COLO829 (cell line): ENCODE measurements at regions not wholly inside any gene's neighbourhood (a gene's known extent, or its start where the extent isn't known, plus 50 kb on each side); places are given as distances from the start of the nearest gene placed in this dataset.

Experiments
- DNase-seq: peaks from one replicate; pipeline ENCODE4 v3.0.0; 2012; ENCODE audit warnings: low spot score

DNA sequence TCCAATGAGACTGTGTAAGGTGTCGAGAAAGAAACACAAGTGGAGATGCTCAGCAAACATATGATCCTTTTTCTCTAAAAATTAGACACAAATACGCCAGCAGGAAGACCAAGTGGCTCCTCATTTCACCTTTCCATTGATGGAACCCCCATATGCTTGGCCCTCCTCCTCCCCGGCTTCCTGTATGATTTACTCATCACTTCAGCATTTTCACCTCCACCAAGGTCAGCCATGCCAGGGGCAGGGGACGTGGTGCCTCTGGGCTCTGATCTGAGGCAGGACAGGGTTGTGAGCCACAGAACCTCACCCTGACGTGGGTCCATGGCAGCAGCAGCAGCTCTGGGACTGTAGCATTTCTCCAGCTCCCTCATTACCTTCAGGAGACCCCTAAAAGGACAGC lies 116.8 kb upstream of the PFKP start:
- no peak for DNase-seq

DNA sequence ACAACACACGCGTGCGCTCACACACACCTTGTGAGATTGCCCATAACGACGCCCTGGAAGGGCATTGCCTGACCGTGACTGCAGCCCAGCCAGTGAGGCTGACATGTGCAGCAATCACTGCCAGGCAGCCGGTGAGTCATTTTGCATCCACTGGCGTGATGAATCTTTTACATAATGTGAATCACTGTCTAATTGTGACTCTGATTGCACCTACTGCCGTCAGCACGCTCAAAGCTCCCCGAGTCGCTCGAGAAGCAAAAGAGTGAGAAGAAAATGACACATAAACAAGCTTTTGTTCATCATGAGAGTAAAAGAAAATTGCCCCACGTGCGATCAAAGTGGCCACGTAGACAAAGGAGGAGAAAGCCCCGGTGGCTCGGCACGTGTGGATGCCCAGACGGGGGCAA lies 117.4 kb upstream of the PFKP start:
- DNase-seq = peak; percentile 13

DNA sequence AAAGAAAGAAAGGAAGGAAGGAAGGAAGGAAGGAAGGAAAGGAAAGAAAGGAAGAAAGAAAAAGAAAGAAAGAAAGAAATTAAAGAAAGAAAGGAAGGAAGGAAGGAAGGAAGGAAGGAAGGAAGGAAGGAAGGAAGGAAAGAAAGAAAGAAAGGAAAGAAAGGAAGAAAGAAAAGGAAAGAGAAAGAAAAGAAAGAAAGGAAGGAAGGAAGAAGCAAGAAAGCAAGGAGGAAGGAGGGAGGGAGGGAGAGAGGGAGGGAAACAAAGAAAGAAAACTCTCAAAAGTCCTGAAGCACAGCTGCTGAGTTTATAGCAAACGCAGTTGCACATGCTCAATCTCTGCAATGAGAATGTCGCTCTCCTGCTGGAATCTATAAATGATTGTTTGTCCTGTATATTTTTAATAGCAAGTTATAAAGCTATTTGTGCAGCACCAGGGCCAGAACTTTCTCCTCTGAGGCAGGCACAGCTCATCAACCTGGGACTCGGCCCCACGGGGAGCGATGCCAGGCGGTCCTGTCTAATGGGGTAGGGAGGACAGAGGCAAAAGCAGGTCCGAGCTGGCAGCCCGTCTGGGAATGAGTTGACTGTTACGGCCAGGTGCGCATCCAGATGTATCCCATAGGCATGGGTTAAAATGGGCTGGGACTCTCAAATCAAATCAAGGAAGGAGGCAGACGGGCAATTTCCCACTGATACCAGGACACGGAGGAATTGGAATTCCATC lies 118.0 kb upstream of the PFKP start:
- DNase-seq = no peak

DNA sequence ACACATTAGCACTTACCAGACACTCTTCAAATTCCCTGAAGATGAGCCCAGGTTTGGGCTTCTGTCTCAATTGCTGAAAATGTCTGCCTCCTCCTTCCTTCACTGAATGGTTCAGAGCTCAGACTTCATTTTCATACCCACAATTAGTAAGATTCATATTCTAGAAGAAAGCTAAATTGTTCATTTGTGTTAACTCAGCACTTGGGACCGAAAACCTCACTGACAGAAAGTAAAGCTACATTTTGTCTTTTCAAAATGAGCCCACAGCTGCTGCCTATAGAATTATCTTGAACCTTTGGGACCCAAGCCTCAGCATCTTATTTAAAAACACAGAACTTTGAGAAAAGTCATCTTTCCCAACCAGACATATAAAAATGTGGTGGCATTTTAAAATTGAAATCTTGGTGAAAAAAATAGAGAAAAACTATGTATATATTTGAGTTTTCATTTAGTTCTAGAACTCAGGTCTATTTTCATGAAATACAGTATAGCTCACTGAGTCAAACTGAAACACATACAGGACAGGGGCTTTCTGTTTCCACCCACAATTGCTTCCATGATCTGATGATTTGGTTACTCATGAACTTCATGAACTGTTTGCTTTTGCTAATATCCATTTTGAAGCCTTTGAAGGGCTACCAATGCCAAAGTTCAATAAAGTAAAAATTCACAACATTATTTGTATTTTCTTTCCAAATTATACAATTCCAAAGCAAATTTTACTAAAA lies 119.1 kb upstream of the PFKP start:
- no peak for DNase-seq

DNA sequence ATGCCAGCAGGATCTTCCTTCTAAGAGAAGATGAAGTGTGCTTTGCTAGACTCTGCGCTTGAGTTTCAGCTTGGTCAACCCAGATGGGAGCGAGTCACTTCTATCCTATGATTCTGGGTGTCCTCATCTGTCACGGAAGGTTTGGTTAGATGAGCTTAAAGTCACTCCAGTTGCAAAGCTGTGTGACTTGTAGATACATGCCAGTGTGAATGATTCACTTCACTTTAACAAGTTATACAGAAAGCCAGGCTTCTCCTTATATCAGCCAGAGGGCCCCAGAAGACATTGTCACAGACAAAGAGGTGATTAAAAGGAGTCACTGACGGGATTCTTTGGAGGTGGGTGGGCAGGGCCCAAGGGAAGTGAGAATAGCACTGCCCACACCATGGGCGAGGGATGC lies 122.6 kb upstream of the PFKP start:
- no peak for DNase-seq

DNA sequence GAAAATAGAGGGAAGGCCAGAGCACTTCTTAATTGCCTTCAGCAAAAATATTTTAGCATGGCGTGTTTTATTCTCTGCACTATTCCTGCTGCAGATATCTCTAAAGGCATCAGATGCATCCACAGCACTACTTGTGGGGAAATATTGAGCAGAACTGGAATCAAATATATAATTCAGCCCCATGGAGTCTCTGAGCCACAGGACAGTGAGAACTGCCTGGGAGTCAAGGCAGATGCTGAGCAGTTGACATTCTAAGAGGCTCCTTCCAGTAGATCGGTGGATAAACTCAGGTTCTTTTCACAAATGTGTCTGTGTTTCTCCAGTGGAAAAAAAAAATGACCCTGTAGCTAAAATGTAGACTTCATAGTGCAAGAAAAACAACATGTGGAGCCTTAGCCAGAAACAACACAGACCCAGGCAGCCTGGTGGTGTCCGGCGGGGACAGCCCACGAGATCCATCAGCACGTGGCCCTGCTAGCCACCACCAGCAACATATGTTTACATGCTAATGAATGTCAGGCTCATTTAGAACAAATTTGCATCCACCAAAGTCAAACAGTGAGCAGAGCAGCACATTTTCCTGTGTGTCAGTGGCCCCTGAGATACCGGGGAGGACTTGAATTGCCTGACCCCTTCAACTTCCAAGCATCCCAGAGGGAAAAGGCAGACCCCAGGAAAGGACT lies 123.3 kb upstream of the PFKP start:
- DNase-seq = no peak

DNA sequence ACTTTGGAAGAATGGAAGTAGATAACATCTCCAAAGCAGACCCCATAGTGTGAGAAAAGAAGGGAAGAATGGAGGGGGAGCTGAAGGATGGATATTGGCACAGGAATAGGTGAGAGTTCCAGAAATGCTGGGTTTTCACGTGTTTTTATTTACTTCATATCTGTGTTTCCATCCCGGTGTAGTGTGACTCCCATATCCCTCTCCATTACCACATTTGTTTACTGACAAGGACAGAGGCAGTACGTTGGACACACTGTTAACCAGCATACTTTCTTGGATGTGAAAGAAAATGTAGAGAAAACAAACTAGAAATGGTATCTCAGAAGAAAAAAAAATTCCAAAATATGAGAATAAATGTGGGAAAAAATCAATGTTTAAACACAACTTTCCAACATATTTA lies 124.4 kb upstream of the PFKP start:
- no peak for DNase-seq

DNA sequence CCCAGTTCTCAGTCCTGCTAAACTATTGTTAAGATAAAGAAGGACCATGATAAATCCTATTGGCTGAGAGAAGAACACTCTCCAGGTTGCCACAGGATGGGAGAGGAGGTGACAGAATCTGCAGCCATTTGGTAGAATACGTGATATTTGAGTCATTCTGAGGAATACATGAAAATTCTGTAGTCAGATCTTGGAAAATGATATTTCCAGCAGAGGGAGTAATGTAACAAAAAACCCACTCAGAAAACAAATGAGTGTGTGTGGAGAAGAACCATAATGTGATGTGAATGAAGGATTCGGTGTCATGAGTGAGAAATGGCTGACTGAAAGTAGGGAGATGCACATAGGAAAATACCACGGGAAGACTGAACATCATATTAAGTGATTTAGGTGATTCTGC lies 128.5 kb upstream of the PFKP start:
- DNase-seq = no peak

DNA sequence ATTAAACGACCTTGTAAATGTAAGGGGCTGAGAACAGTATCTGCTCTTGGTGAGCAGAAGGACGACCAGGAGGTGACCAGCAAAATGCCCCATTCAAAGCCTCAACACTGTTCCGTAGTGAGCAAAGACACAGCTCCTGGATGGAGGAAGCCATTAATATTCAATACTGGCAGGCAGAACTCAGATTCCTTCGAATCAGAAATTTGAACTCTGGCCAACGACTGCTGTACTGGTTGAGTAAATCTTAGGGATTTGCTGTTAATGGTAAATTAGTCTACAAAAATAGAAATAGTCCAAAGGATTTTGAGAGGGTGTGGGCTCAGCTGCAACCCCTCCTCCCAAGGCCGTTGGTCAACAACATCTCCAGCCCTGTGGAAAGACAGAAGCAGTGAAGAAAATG lies 130.5 kb upstream of the PFKP start:
- DNase-seq = no peak

DNA sequence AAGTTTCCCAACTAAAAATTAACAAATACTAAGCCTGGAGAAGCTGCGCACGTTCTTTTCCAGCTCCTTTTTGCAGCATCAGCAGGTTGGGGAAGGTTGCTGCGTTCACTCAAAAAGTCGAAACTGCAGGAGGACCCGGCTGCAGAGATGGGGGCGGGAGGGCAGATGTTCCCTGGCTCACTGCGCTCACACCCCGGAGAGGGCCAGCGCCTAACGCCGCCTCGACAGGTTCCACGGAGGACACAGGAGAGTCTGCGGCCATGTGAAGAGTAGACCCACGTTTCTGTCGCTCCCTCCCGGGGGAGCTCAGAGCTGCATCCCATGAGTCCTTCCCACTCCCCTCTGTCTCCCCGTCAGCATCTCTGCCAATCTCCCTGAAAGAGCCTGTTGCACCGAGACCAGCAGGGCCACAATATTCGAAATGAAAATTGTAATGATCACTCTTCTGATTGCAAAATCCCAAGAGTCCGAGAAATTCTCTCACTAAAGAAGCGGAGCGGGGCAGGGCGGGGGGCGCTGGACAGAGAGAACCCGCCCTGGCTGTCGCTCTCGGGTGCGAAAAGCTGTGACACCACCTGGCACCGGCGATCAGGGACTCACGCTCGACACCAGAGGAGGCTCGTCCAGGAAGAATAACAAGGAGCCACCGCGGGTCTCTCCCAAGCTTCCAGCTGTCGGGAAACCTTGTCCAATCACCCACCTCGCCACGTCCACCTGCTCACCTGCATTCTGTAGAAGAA lies 131.5 kb upstream of the PFKP start:
- no peak for DNase-seq

DNA sequence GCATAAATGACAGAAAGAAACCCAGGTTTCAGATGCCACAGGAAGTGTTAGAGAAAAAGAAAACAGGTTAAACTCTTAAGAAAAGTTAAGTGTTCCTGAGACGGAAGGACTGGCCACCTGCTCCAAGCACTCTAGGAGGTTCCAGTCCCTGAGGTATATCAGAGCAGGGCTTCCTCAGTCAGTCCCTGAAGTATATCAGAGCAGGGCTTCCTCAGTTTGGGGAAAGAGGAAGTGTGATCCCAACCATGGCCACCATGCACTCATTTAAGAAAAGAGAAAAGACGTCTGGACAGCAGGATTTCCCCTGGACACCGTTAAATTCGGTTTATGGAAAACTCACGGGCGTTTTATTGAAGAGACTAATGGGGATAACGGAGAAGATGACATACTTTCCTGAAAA lies 133.4 kb upstream of the PFKP start:
- no peak for DNase-seq

DNA sequence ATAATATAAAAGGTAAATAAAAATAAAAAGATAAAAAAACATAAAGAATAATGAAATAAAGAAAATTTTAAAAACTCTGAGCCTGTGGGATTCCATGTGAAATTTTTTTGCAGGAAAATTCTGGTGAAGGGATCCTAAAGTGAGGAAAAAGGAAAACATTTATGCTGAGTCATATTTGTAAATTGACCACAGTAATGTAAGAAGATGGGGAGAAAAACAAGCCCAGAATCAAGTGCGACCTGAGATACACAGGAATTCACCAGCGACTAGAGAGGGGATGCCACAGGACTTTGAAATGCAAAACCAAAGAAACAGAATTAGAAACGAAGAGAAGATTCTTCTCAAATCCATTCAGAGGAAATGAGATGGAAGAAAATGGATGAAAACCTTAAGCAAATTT lies 133.8 kb upstream of the PFKP start:
- DNase-seq = no peak

DNA sequence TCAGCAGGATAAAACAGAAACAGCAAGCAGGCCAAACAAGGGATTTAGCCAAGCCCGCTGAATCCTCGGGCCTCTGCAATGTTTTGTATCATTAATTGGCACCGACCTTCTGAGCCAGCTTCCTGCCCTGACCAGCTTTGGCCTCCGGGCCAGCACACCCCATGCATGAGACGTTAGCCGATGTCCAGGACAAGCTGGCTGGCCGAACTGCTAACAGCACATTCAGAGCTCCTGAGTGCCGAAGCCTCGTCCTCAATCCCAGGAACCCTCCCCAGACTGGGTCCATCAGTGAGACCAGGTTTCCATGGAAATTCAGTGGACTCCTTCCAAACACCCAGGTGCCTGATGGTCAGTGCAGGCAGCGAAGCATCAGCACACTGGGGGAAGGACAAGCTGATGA lies 134.3 kb upstream of the PFKP start:
- DNase-seq = no peak

DNA sequence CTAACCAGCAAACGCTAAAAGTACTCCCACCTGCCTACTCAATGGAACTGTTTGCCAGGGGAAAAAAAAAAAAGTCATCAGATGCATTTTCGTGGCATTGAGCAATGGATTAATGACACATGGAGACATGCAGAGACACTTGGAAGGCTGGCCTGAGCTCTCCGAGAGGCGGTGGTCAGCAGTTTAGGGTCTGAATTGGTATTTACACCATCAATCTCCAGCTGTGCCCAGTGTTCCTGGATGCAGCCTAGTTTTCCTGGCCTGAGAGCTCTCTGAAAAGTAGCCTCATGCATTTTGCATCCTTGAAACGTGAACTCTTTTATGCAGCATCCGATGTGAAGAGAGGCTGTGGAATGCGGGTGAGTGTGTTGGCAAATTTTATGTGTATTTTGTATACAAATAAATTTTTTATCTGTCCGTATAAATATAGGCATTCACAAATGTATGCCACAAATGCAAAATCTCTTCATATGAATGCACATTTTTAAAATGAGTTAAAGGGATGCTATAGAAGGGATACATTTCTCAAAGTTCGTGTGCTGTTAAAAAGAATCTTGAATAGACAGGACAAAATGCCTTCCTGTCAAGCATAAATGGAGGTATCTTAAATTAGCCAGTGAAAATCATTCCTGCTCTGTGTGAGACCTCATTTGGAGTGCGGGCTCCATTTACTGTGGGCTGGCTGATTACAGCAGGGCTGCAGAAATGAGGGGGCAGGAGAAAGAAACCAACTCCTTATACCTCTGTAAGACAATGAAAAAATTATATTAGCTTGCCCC lies 137.7 kb upstream of the PFKP start:
- DNase-seq = no peak

DNA sequence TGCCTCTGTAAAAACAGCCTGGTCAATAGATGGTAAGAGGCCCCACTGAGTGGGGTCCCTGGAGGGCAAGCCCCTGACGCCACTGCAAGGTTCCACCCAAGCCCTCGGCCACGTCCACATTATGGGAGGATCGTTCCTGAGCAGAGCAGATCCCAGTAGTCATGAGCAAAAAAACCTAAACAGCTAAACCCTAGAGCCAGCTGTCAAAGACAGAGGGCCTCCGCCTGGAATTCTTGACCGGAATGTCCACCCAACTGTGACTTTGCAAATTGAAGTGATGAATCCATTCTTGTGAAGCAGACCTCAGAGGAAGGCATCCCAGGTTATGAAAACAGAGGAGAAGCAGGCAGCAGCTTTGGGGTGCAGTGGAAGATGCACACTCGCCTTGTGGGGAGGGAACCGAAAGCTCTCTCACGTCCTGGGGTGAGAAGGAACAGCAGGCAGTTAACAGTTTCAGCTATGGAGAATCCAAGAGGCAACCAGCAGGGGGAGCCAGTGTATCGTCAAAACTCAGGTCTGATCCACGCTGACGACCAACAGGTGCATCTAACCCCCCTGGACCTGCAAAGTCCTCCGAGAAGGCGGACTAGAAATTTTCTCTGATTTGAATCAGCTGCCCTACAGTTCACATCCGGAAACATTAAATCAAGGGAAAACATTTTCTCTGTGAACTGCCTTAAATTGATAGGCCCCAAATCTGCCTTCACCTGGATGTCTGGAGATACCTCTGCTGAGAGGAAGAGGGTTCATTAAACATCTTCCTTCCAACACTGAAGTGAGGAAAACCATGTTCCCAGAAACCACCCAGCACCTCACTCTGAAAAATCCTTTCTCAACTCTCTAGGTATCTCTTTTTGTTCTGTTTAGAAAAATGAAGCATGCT lies 139.1 kb upstream of the PFKP start:
- peak; percentile 65 for DNase-seq

DNA sequence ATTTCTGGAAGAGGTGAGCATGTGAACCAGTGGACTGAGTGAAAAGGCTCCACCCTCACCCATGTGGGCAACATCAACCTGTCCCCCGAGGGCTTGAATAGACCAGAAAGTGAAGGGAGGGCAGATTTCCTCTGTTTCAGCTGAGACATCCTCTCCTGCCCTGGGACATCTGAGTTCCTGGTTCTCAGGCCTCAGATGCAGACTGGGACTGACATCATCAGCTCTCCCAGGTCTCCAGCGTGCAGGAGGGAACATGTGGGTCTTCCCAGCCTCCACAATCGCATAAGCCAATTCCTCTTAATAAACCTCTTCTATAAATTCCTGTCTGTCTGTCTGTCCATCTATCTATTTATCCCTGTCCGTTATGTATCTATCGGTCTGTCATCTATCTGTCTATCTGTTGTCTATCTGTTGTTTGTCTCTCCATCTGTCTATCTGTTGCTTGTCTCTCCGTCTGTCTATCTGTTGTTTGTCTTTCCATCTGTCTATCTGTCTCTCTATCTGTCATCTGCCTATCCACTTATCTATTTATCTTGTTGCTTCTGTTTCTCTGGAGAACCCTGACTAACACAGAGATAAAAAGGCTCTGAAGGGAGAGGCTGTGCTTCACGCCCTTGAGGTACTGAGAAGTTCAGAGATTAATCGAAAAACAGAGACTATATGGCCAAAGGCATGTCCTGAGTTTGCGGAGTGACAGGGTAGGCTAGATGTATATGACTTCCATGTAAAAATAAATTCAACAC lies 140.3 kb upstream of the PFKP start:
- no peak for DNase-seq

DNA sequence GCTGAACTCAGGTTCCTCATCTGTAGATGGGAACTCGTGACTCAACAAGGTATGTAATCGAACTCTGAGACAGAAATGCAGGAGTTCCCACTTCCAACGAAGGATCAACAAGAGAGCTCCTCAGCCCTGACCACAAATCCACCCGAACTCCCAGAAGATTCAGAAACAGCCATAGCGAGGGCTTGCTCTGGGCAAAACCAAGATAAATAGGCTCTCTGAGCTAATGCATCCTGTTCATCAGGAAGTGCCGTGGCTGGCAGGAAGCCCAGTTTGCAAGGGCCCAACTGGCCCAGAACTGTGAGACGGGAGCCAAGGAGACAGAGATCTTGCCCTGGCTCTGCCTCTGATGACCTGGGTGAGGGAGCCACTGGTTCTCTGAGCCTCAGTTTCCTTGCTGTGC lies 141.7 kb upstream of the PFKP start:
- DNase-seq = peak; percentile 56

DNA sequence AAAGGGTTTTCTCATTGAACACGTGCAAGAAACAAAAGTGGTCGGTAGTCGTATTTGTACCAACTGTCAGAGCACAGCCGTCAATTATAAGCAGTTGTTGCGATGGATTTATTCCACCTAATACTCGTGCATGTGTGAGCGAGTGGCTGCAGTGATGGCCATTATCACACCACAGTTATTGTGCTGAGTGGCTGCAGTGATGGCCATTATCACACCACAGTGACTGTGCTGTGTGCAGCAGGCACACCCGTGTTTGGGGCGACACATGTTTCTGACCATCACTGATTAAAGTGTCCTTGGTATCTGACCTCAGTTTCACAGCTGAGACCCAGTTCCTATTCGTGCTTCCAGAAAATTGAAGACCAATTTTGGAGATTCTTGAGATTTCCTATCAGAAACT lies 142.9 kb upstream of the PFKP start:
- no peak for DNase-seq

DNA sequence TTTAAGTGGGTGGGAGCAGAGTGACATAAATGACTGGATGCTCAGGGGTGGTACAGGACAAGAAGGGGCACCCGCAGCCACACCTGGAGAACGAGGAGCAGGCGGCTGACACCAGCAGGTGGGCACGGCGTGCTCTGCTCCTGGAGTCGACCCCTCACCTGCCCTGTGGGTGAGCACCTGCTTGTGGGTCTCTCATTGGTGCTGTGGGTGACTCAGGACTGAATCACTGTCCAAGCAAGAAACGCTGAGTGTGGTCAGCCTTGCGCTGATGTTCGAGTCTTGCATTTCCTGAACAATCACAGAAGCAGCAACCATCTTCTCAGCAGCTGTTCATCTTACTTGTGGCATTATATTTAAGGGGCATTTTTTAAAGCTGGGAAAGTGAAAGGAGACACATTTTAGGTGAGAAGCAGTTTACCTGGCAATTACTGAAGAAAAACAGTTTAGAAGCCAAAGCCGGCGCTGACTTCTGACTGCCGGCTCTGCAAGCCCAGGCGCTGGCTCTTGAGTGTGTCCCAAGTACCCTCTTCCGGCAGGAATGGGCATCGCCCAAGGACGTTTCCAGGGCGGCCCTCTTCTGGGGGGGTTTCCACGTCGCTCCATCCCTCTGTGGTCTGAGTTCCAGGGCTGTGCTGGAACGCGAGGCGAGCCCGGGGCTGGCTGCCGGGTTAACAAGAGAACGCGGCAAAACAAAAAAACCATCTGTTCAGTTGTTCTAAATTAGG lies 145.2 kb upstream of the PFKP start:
- DNase-seq = no peak
